OCI-LY7 (cell line): ENCODE measurements at regions not wholly inside any gene's neighbourhood (a gene's known extent, or its start where the extent isn't known, plus 50 kb on each side); places are given as distances from the start of the nearest gene placed in this dataset.

Experiments
- BruUV-seq: library from RNA; stranded (reverse); fragments of 400-500 nt; replicated peaks from 2 replicates; lab custom pipeline; 2021; lab: Mats Ljungman, UMichigan
- CTCF ChIA-PET: fragments of 300-600 bp; sonication (Branson Sonifier 250); formaldehyde crosslinking; loops from one replicate; lab custom pipeline; 2022; ENCODE audit warnings: antibody characterized with exemption; ENCODE audit not compliant: unreplicated experiment; lab: Charles Lee
- POLR2A ChIA-PET: fragments of 300-600 bp; sonication (Branson Sonifier 250); formaldehyde crosslinking; loops from one replicate; lab custom pipeline; 2022; ENCODE audit warnings: antibody characterized with exemption; lab: Charles Lee
- DNase-seq: peaks from one replicate; pipeline ENCODE4 v3.0.0-alpha.2; 2015; ENCODE audit warnings: low spot score
- H2AFZ ChIP-seq: fragments of 200-600 bp; sonication (generic), shearing (Covaris generic); 2 replicates; pipeline ENCODE4 v1.6.1; 2014; ENCODE audit warnings: mild to moderate bottlenecking, antibody characterized with exemption, low read length, moderate library complexity
- H3K27ac ChIP-seq: fragments of 200-600 bp; sonication (generic); 2 replicates; pipeline ENCODE4 v1.5.1; 2014; ENCODE audit warnings: mixed run types, low read depth, mild to moderate bottlenecking, moderate library complexity, low read length, inconsistent platforms; ENCODE audit not compliant: poor library complexity, severe bottlenecking
- H3K36me3 ChIP-seq: fragments of 200-600 bp; sonication (generic); 2 replicates; pipeline ENCODE4 v1.6.1; 2014; ENCODE audit warnings: mild to moderate bottlenecking, antibody characterized with exemption, low read length, moderate library complexity, mixed read lengths; ENCODE audit not compliant: insufficient read depth
- H3K4me1 ChIP-seq: fragments of 200-600 bp; sonication (generic); 2 replicates; pipeline ENCODE4 v1.5.1; 2014; ENCODE audit warnings: mild to moderate bottlenecking, low read length; ENCODE audit not compliant: insufficient read depth, poor library complexity, severe bottlenecking
- H3K4me2 ChIP-seq: fragments of 200-600 bp; sonication (generic); 2 replicates; pipeline ENCODE4 v1.6.1; 2014; ENCODE audit warnings: mild to moderate bottlenecking, low read length
- H3K4me3 ChIP-seq: fragments of 200-600 bp; sonication (generic); 2 replicates; pipeline ENCODE4 v1.5.1; 2014; ENCODE audit warnings: mild to moderate bottlenecking, low read depth, low read length; ENCODE audit not compliant: poor library complexity, severe bottlenecking
- H3K79me2 ChIP-seq: fragments of 200-600 bp; sonication (generic); 2 replicates; pipeline ENCODE4 v1.6.1; 2016; ENCODE audit warnings: low read depth, mild to moderate bottlenecking, low read length, moderate library complexity, mixed read lengths; ENCODE audit not compliant: insufficient read depth
- H3K9me2 ChIP-seq: fragments of 200-600 bp; sonication (generic); 2 replicates; pipeline ENCODE4 v1.6.1; 2016; ENCODE audit warnings: mild to moderate bottlenecking, low read length, mixed read lengths; ENCODE audit not compliant: insufficient read depth
- H3K9me3 ChIP-seq: fragments of 200-600 bp; sonication (generic); 2 replicates; pipeline ENCODE4 v1.6.1; 2014; ENCODE audit warnings: mild to moderate bottlenecking, mixed run types, low read length, mixed read lengths
- H4K20me1 ChIP-seq: fragments of 200-600 bp; sonication (generic); 2 replicates; pipeline ENCODE4 v1.6.1; 2014; ENCODE audit warnings: mild to moderate bottlenecking, antibody characterized with exemption, low read length, moderate library complexity, mixed read lengths; ENCODE audit not compliant: insufficient read depth
- CTCF ChIP-seq: fragments of 200-600 bp; sonication (generic); conservative IDR thresholded peaks from 2 replicates; pipeline ENCODE4 v1.5.1; 2014; ENCODE audit warnings: mild to moderate bottlenecking, antibody characterized with exemption, low read length, moderate library complexity, mixed read lengths
- EZH2phosphoT487 ChIP-seq: fragments of 200-600 bp; sonication (generic); IDR thresholded peaks from 2 replicates; pipeline ENCODE4 v1.6.1; 2018; ENCODE audit warnings: low read depth, borderline replicate concordance, mild to moderate bottlenecking, mixed run types, antibody characterized with exemption, low read length, moderate library complexity, mixed read lengths
- intact Hi-C: fragments of 100-400 bp; cut with micrococcal nuclease; formaldehyde crosslinking; loops from one replicate; pipeline ENCODE4 v1.10.0; 2022; ENCODE audit not compliant: unreplicated experiment

GRCh38 chr3:72436863-72437592 lies 411.2 kb downstream of the SHQ1 start:
- peaks cover 35% of the 10 kb centered on the region for H3K4me1 ChIP-seq
- ChIA-PET POLR2A (interaction anchor here (0.6 kb wide), 1 partner anchor 476 kb away, joined by 3 read pairs; no protein-coding TSS in a partner anchor), CTCF (no interaction called here)
- H4K20me1 ChIP-seq, result peaks cover 51% of the 10 kb centered on the region
- peaks cover 34% of the 10 kb centered on the region for H3K36me3 ChIP-seq
- no peaks in the 10 kb centered on the region for H3K9me2 ChIP-seq
- no peak overlapping the region for H3K27ac ChIP-seq
- TF ChIP-seq EZH2phosphoT487 (no peak), CTCF (no peak)
- H2AFZ ChIP-seq, result no peak overlapping the region
- intact Hi-C loops, result no loop called here
- H3K4me2 ChIP-seq, result no peak overlapping the region
- H3K79me2 ChIP-seq, result peaks cover 95% of the 10 kb centered on the region
- H3K9me3 ChIP-seq, result no peaks in the 10 kb centered on the region
- no peak for DNase-seq
- no TSS peak for BruUV-seq
- no peak overlapping the region for H3K4me3 ChIP-seq

- POLR2A ChIA-PET, result interaction anchor here (0.7 to 0.9 kb wide), 2 partner anchors 9 to 56 kb away, joined by 3 to 6 read pairs; no protein-coding TSS in a partner anchor
- intact Hi-C loops, result no loop called here
- DNase-seq, result no peak
- no peak overlapping the region for H3K27ac ChIP-seq
- H3K36me3 ChIP-seq, result peaks cover 22% of the 10 kb centered on the region
- H3K4me3 ChIP-seq, result no peak overlapping the region
- CTCF ChIA-PET, result no interaction called here
- no peaks in the 10 kb centered on the region for H3K9me2 ChIP-seq
- no peaks in the 10 kb centered on the region for H3K9me3 ChIP-seq
- no peak for TF ChIP-seq CTCF
- no peak for TF ChIP-seq EZH2phosphoT487
- H3K4me2 ChIP-seq, result no peak overlapping the region
- no peak overlapping the region for H2AFZ ChIP-seq
- no TSS peak for BruUV-seq
- peaks cover 84% of the 10 kb centered on the region for H3K79me2 ChIP-seq
- H3K4me1 ChIP-seq, result peaks cover 8% of the 10 kb centered on the region
- peaks cover 33% of the 10 kb centered on the region for H4K20me1 ChIP-seq
These were observed 413.9 kb downstream of the SHQ1 start for GRCh38 chr3:72434296-72434695.

- Histone ChIP-seq H3K4me3 (no peak overlapping the region), H3K4me1 (peaks cover 8% of the 10 kb centered on the region)
- POLR2A ChIA-PET, result interaction anchor here (0.6 kb wide), 1 partner anchor 56 kb away, joined by 3 read pairs; no protein-coding TSS in a partner anchor
These were observed 416.0 kb downstream of the SHQ1 start for GRCh38 chr3:72432246-72432645.

More at GRCh38 chr3:72432246-72432645, 416.0 kb downstream of the SHQ1 start:
- no peak for TF ChIP-seq CTCF
- no peak for TF ChIP-seq EZH2phosphoT487
- DNase-seq, result no peak
- no peak overlapping the region for H2AFZ ChIP-seq
- peaks cover 77% of the 10 kb centered on the region for H3K79me2 ChIP-seq
- CTCF ChIA-PET, result no interaction called here
- no peaks in the 10 kb centered on the region for H3K9me2 ChIP-seq
- no peak overlapping the region for H3K4me2 ChIP-seq
- no peaks in the 10 kb centered on the region for H3K9me3 ChIP-seq
- intact Hi-C loops, result no loop called here
- no TSS peak for BruUV-seq
- H3K27ac ChIP-seq, result no peak overlapping the region
- peaks cover 8% of the 10 kb centered on the region; the same call in 1 of the 2 replicates for H3K36me3 ChIP-seq
- peaks cover 32% of the 10 kb centered on the region for H4K20me1 ChIP-seq
